ENCODE measurements at regions not wholly inside any gene's neighbourhood (a gene's known extent, or its start where the extent isn't known, plus 50 kb on each side); places are given as distances from the start of the nearest gene placed in this dataset.
"Not testable (repeated sequence)": the region's sequence is repeated elsewhere in the genome, so short reads cannot be mapped to it uniquely, and the experiment has no call there.

GRCh38 chr21:29396951-29397455, 98.3 kb downstream of the BACH1 start:
- DNase-seq: no peak

- no peak for DNase-seq
Observed at GRCh38 chr21:29403301-29403700, 104.6 kb downstream of the BACH1 start.

GRCh38 chr21:29403922-29404538, 105.3 kb downstream of the BACH1 start:
- DNase-seq: no peak

GRCh38 chr21:29405503-29406122, 106.9 kb downstream of the BACH1 start:
- no peak for DNase-seq

GRCh38 chr21:29406385-29406784, 107.7 kb downstream of the BACH1 start:
- no peak for DNase-seq

GRCh38 chr21:29407571-29407970, 108.8 kb downstream of the BACH1 start:
- no peak for DNase-seq

GRCh38 chr21:29413683-29414082, 115.0 kb downstream of the BACH1 start:
- no peak for DNase-seq

- DNase-seq: no peak
Observed at GRCh38 chr21:29416268-29416667, 117.5 kb downstream of the BACH1 start.

GRCh38 chr21:29418813-29419212, 120.1 kb downstream of the BACH1 start:
- no peak for DNase-seq

- no peak for DNase-seq
Observed at GRCh38 chr21:29419422-29419821, 120.7 kb downstream of the BACH1 start.

GRCh38 chr21:29423099-29423870, 124.6 kb downstream of the BACH1 start:
- no peak for DNase-seq

- DNase-seq: no peak
Observed at GRCh38 chr21:29424728-29425127, 126.0 kb downstream of the BACH1 start.

GRCh38 chr21:29429218-29429617, 130.5 kb downstream of the BACH1 start:
- no peak for DNase-seq

GRCh38 chr21:29430030-29430429, 131.3 kb downstream of the BACH1 start:
- DNase-seq: no peak

- no peak for DNase-seq
Observed at GRCh38 chr21:29430576-29430975, 131.9 kb downstream of the BACH1 start.

- no peak for DNase-seq
Observed at GRCh38 chr21:29431178-29431577, 132.5 kb downstream of the BACH1 start.

GRCh38 chr21:29431680-29432079, 133.0 kb downstream of the BACH1 start:
- DNase-seq: no peak

- DNase-seq: no peak
Observed at GRCh38 chr21:29433366-29434059, 134.8 kb downstream of the BACH1 start.

- no peak for DNase-seq
Observed at GRCh38 chr21:29434081-29434480, 135.4 kb downstream of the BACH1 start.

GRCh38 chr21:29434982-29435381, 136.3 kb downstream of the BACH1 start:
- DNase-seq: not testable (repeated sequence)

- DNase-seq: peak; percentile 65
Observed at GRCh38 chr21:29436143-29436542, 137.4 kb downstream of the BACH1 start.

GRCh38 chr21:29436650-29437049, 137.9 kb downstream of the BACH1 start:
- DNase-seq: no peak

GRCh38 chr21:29441651-29442050, 142.9 kb downstream of the BACH1 start:
- no peak for DNase-seq
